Neutrophil (primary cell): ENCODE measurements at regions not wholly inside any gene's neighbourhood (a gene's known extent, or its start where the extent isn't known, plus 50 kb on each side); places are given as distances from the start of the nearest gene placed in this dataset.

Experiments
- H3K27ac ChIP-seq: fragments of 200-600 bp; sonication (generic); 2 replicates; pipeline ENCODE4 v1.5.1; 2016; ENCODE audit warnings: mild to moderate bottlenecking, moderate library complexity
- H3K27me3 ChIP-seq: fragments of 200-600 bp; sonication (generic); 2 replicates; pipeline ENCODE4 v1.6.0; 2016; ENCODE audit warnings: mild to moderate bottlenecking
- H3K36me3 ChIP-seq: fragments of 200-600 bp; sonication (generic); 2 replicates; pipeline ENCODE4 v1.5.1; 2017
- H3K4me1 ChIP-seq, 2 experiments: fragments of 200-600 bp in 1 of 2; sonication (generic) in 1 of 2; 1 replicate in 1 of 2; 2 replicates in 1 of 2; pipeline versions ENCODE4 v1.5.1 to v1.6.1; 2013 to 2016; ENCODE audit warnings: low read depth in 1 of 2, low read length in 1 of 2, mild to moderate bottlenecking in 1 of 2, moderate library complexity in 1 of 2; ENCODE audit not compliant: control insufficient read depth in 1 of 2, insufficient read depth in 1 of 2
- H3K4me3 ChIP-seq, 2 experiments: fragments of 200-600 bp in 1 of 2; sonication (generic) in 1 of 2; 1 replicate in 1 of 2; 2 replicates in 1 of 2; pipeline ENCODE4 v1.5.1; 2013 to 2016; ENCODE audit warnings: low read depth in 1 of 2, low read length in 1 of 2, mild to moderate bottlenecking in 1 of 2, moderate library complexity in 1 of 2
- H3K9me3 ChIP-seq: fragments of 200-600 bp; sonication (generic); 2 replicates; pipeline ENCODE4 v1.5.1; 2016
- CTCF ChIP-seq: fragments of 200-600 bp; sonication (generic); IDR thresholded peaks from 2 replicates; pipeline ENCODE4 v1.5.1; 2016; ENCODE audit warnings: antibody characterized with exemption

- no peaks in the 10 kb centered on the region for H3K9me3 ChIP-seq
These were observed 96.0 kb upstream of the FSTL4 start for GRCh38 chr5:133708331-133708850.

GRCh38 chr5:133707629-133708028, 95.3 kb upstream of the FSTL4 start:
- no peak overlapping the region for H3K27ac ChIP-seq
- no peak overlapping the region for H3K4me3 ChIP-seq
- no peaks in the 10 kb centered on the region for H3K27me3 ChIP-seq
- no peaks in the 10 kb centered on the region for H3K36me3 ChIP-seq
- no peak for TF ChIP-seq CTCF
- no peaks in the 10 kb centered on the region for H3K9me3 ChIP-seq
- no peaks in the 10 kb centered on the region for H3K4me1 ChIP-seq

More at GRCh38 chr5:133708331-133708850, 96.0 kb upstream of the FSTL4 start:
- Histone ChIP-seq H3K27ac (no peak overlapping the region), H3K36me3 (no peaks in the 10 kb centered on the region), H3K4me3 (no peak overlapping the region), H3K27me3 (no peaks in the 10 kb centered on the region), H3K4me1 (no peaks in the 10 kb centered on the region)
- no peak for TF ChIP-seq CTCF

- Histone ChIP-seq H3K4me1 (no peaks in the 10 kb centered on the region), H3K36me3 (no peaks in the 10 kb centered on the region), H3K9me3 (no peaks in the 10 kb centered on the region), H3K27ac (no peak overlapping the region), H3K4me3 (no peak overlapping the region), H3K27me3 (no peaks in the 10 kb centered on the region)
- no peak for TF ChIP-seq CTCF
These were observed 94.4 kb upstream of the FSTL4 start for GRCh38 chr5:133706506-133707430.

GRCh38 chr5:133705331-133705730, 93.0 kb upstream of the FSTL4 start:
- H3K36me3 ChIP-seq = no peaks in the 10 kb centered on the region
- H3K4me1 ChIP-seq = no peaks in the 10 kb centered on the region
- no peaks in the 10 kb centered on the region for H3K9me3 ChIP-seq
- no peak for TF ChIP-seq CTCF
- no peak overlapping the region for H3K4me3 ChIP-seq
- H3K27ac ChIP-seq = no peak overlapping the region
- no peaks in the 10 kb centered on the region for H3K27me3 ChIP-seq

GRCh38 chr5:133704411-133704810, 92.1 kb upstream of the FSTL4 start:
- TF ChIP-seq CTCF = no peak
- Histone ChIP-seq H3K9me3 (no peaks in the 10 kb centered on the region), H3K4me3 (no peak overlapping the region), H3K27me3 (no peaks in the 10 kb centered on the region), H3K4me1 (no peaks in the 10 kb centered on the region), H3K36me3 (no peaks in the 10 kb centered on the region), H3K27ac (no peak overlapping the region)
